Inflammatory macrophage (primary cell): ENCODE measurements at regions not wholly inside any gene's neighbourhood (a gene's known extent, or its start where the extent isn't known, plus 50 kb on each side); places are given as distances from the start of the nearest gene placed in this dataset.

Experiments used
- DNase-seq, 2 donors: peaks; one replicate each; pipeline ENCODE4 v3.0.0-alpha.2; 2020 to 2022

DNA sequence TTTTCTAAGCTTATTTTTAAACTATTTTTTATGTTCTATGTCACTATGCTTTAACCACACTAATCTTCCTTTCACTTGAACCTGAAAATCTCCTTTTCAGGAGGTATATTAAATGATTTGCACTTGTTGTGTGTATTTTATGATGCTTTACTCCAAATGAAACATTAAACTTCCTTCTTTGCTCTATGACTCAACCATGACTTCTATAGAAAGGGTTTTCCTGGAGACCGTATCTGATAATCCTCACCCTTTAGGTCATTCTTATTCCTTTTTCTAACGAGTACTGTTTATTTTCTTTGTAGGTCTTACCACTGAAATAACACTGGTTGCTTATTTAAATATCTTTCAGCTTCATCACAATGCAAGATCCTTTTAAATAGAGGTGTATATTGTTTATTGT is 1163.2 kb downstream of the PCDH18 start:
- no peak for DNase-seq

DNA sequence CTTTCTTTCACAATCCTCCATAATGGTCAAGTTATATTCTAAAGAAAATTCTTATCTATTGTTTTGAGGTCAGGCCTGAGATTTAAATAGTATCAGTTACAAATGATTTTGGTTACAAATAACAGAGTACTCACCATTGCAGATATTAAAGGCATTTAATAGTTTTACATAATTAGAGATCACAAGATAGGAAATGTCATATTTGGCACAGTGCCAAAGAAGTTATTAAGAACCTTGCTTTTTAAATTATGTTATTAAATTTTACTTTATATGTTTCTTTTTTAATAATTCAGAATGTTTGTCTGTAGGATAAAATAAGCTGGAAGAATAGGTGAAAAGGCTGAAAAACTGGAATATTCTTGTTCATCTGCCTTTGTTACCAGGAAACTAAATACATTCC is 1174.7 kb downstream of the PCDH18 start:
- no peak for DNase-seq

DNA sequence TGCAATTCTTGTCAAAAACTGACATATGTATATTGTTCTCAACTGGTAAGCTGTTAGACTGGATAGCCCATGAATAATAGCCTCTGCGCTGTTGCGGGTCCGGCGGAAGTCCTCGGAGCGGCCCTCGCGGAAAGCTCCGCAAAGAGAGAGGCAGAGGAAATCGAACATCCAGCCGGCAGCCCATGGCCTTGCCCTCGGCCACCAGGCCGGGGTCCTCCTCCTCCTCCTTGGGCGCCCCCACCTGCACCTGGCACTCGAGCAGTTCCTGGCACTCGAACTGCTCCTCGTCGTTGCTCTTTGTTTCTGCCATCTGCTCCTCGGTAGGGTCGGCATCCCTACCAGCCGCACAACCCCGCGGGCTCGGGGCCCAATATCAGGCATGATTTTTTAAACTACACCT is 1176.3 kb downstream of the PCDH18 start:
- no peak for DNase-seq

DNA sequence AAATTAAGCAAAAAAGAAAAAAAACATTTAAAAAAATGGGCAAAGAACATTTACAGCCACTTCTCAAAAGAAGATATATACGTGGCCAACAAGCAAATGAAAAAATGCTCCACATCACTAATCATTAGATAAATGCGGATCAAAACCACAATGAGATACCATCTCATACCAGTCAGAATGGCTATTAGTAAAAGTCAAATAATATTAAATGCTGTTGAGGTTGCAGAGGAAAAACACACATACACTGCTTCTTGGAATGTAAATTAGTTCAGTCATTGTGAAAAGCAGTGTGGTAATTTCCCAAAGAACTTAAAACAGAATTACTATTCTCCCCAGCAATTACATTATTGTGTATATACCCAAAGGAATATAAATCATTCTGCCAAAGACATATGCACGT is 1189.0 kb downstream of the PCDH18 start:
- DNase-seq, result no peak

DNA sequence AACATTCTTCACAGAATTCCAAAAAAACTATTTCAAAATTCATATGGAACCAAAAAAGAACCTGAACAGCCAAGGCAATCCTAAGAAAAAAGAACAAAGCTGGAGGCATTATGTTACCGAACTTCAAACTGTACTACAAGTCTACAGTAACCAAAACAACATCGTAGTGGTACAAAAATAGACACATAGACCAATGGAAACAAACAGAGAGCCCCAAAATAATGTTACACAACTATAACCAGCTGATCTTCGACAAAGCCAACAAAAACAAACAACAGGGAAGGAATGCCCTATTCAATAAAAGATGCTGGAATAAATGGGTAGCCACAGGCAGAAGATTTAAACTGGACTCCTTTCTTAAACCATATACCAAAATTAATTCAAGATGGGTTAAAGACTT is 1189.6 kb downstream of the PCDH18 start:
- DNase-seq, result no peak

DNA sequence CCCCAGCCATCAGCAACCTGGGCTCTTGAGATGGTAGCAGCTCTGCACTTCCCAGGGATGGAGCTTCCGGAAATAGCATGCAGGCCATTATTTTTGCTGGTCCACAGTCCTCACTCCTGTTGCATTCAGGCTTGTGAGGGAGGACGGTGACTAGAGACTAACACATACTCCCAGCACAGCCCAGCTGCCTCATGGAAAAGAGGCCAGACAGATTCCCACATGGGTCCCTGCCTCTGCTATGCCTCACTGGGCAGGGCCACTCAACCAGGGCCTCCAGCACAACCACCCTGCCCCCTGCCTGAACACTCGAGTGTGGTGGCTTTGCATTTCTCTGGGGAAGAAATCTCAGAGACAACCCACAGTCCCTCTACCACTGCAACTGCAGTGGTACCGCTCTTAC is 1195.1 kb downstream of the PCDH18 start:
- DNase-seq, result no peak

DNA sequence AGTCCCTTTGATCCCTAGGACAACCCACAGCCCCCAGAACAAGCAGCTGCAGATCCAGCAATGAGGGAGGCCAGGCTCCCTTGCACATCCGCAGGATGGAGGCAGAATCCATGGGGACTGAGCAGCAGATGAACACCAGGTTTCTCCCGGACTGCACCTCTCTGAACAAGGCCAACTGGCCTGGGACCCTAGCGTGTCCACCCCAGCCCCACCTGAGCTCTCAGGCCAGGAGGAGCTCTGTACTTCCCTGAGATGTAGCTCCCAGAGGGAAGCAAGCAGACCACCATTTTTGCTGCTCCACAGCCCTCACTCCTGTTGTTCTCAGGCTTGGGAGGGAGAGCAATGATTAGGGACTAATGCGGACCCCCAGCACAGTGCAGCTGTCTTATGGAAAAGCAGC is 1195.8 kb downstream of the PCDH18 start:
- no peak for DNase-seq

DNA sequence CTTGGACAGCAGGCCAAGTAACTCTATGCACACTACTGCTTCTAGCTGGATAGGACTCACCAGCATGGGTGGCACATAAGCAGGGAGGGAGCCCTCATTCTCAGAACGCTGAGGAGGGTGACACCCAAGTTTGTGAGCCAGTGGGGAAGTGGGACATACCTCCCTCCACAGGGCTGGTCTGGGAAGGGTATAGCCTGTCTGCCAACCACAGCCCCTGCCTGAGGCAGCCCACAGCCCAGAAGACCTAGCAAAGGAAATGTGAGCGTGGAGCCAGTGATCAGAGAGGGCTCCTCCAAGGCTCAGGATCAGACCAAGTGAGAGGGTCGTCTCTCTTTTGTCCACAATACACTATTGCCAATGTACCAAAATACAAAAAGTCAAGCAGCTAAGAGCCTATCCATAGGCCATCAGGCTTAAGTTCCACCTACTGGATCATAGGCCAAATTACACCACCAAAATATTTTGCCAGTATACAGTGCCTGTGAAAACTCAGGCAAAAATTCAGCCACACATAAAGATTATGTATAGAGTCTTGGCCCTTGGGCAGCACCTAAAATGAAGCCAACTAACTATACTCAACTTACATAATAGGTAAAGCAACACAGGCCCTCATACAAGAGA is 1203.1 kb downstream of the PCDH18 start:
- no peak for DNase-seq

DNA sequence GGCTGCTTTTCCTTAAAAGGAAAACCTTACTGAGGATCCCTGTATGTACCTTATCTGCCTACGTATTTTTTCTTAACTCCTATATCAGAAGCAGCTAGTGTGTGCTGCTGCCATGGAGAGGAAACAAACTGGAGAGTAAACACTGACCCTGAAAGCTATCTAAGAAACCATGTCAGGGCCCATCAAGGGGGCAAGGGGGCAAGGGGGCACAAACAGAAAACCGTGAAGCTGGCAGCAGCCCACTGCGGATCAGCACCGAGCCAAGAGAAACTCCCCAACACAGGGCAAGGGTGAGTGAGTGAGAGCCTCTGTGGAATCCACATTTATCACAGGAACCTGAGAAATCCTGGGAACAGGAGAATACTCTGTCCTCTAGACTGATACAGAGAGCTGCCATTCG is 1204.2 kb downstream of the PCDH18 start:
- no peak for DNase-seq

DNA sequence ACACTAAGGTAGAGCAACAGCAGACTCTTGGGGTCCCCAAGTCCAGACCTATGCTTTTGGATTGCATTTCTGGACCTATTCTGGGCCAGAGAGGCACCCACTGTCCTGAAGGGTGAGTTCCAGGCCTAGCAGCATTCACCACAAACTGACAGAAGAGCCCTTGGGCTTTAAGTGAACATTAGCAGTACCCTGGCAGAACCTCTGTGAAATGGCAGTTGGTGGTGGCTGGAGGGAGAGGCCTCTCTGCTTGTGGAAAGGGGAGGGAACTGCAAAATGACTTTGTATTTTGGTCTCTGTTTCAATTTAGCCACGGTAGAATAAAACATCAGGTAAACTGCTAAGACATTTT is 1211.9 kb downstream of the PCDH18 start:
- DNase-seq, result no peak

DNA sequence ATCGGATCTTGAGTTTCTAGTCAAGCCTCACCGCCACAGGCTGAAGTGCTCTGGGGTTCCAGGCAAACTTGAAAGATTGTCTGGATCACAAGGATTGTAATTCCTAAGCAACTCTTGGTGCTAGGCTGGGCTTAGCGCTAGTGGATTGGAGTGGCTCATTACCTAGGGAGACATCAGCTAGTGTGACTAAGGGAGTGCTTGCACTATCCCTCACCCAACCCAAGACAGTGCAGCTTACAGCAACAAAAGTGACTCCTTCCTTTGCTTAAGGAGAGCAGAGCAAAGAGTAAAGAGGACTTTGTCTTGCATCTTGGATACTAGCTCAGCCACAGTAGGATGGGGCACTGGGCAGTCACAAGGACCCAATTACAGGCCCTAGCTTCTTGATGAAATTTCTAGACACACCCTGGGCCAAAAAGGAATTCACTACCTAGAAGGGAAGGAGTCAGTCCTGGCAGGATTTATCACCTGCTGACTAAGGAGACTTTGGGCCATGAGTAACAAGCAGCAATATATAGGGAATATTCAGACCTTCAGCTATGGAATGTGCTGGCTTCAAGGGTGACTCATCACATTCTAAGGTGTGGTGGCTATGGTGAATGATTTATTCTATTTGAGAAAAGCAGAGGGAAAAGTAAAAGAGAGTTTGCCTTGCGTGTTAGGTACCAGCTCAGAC is 1212.4 kb downstream of the PCDH18 start:
- DNase-seq, result no peak

DNA sequence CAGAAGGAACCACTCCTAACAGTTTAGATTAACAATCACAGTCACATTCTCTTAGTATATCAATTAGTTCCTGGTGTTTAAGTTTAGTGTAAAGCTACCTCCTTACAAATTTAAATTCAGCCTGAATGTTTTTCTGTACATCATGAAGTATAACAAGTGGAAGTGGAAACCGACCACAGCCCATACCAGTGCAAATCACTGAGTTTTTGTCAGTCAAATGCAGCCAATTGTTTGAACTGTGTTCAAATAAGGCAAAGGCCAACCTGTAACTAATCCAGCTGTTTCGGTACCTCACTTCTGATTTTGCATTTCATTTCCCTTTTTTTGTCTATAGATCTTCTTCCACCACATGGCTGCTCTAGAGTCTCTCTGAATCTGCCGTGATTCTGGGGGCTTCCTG is 1215.3 kb downstream of the PCDH18 start:
- DNase-seq, result no peak

DNA sequence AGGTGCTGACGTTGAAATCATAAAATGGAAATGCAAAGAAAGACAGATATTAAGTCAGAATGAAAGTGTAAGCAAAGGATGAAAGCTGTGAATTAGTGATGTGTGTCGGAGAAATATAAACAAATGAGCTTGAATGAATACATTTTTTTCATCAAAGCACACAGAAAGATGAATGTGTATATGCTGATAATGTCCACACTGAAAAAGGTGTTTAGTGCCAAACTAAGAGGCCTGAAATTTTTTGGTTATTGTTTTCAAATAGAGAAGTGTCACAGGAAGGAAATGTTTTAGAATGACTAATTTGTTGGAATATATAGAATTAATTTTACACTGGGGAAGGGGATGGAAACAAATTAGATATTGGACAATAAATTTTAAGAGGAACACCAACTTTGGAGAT is 1217.6 kb downstream of the PCDH18 start:
- no peak for DNase-seq

DNA sequence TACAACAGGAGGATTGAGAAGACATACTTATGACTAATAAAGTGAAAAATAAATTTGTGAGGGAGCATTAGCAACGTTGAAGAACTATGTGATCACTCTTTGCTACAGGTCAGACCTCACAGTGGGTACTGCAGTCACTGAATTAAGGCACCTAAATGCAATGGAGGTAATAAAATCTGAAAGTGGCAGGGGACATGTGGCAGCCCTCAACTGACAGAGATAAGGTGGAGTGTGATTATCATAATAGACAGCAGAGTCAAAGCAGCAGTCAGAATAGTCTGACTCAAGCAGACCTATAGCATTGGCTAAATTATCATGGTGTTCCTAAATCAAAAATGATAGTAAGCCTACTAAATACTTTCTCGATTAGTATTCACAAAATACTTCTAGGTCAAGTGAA is 1220.5 kb downstream of the PCDH18 start:
- no peak for DNase-seq

DNA sequence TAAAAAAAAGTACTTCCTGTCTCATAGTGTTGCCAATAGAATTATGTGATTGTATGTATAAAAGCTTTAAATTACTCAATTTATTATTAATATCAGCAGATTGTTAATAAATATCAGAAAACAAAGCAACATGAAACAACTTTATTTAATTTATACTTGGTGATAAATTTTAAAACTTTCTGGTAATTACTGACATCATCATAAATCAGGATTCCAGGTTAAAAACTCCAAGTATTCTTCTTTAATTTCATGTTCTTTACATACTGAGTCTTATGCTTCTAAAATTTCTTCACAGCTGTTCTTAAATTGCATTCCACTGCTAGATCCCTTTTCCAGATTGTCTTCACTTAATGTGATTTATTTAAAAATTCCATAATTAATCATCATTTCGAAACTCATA is 1224.5 kb downstream of the PCDH18 start:
- DNase-seq, result no peak

DNA sequence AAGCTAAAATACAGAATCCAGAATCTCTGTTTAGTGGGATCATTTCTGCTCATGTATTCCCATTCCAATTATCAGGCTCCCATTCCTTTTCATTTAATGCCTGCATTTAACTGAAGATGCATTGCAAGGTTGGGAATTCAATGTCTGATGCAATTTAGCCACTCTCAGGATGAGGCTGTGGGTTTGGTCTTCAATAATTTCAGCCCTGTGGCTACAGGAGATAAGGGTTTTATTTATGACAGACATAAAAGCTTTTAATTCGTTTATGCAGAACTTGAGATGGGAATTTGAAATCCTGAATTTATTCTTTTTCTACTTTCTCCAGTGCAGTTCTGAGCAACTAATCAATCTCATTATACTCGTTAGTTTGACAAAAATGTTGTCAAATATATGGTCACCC is 1225.9 kb downstream of the PCDH18 start:
- DNase-seq, result no peak

DNA sequence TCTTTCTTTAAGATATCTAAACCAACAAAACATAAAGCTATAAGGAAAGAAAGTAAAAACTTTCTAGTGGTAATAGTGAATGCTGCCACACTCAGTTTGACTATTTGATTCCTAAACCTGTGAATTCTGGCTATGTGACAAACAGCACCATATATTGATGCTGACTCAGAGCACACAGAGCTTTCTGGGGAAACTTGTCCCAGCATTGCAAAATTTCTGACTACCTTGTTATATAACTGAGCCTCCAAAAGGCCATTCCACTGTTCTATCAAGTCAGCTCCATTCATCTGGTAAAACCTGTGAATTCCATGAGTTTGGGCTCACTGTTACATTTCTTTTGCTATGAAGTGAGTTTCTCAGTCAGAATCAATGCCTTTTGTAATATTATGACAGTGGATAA is 1229.7 kb downstream of the PCDH18 start:
- DNase-seq, result no peak

DNA sequence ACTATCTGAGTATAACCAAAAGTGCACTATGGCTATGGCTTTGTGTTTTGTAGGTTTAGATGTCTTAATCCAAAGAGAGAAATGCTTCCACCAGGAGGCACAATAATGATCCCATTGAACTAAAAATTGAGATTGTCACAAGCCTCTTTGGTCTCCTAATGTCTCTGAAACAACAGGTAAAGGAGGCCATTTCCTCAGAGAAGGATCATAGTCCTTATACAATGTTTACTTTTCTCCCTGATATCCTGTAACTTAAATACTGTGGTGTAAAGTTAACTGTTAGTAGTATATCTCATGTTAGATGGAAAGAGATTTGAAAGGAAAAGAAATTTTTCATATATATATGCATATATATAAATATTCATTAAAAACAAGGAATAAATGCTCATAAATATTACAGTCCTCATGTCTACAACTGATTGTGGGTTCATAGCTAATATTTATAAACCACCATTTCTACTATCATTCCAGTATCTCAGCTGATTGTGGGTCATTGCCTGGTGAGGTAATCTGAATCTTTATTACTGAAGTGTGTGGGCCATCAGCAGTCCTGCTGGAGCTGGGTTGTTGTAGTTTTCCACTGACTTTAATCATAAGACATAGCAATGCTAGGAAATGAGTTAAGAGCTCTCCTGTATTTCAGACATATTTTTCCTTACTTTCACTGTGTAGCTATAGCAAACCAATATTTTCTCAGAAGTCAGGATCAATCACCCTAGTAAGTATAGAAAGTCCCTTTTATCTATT is 1230.4 kb downstream of the PCDH18 start:
- no peak for DNase-seq

DNA sequence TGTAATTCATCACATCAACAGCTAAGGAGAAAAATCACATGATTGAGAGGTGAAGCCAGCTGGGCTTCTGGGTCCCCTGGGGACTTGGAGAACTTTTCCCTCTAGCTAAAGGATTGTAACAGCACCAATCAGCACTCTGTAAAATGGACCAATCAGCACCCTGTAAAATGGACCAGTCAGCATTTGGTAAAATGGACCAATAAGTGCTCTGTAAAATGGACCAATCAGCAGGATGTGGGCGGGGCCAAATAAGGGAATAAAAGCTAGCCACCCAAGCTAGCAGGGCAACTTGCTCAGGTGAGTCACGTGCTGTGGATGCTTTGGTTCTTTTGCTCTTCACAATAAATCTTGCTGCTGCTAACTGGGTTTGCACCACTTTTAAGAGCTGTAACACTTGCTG is 1248.3 kb downstream of the PCDH18 start:
- DNase-seq, result no peak

DNA sequence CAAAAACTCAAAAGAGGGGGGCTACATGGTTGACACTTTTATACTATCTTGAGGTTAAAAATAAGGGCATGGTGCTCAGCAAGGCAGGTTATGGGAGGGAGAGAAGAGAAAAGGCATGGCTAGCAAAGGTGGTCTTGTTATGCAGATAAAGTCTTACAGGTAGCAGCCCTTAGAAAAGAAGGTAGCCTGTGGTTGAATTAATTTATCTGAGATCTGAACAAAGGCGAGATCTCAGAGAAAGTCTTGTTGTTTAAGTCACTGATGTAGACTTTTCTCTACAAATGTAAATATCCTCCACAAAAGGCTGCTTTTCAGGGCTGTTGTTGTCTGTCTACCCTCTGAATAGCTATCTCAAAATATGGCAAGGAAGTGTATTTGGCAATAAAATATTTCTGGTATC is 1250.4 kb downstream of the PCDH18 start:
- DNase-seq, result no peak

DNA sequence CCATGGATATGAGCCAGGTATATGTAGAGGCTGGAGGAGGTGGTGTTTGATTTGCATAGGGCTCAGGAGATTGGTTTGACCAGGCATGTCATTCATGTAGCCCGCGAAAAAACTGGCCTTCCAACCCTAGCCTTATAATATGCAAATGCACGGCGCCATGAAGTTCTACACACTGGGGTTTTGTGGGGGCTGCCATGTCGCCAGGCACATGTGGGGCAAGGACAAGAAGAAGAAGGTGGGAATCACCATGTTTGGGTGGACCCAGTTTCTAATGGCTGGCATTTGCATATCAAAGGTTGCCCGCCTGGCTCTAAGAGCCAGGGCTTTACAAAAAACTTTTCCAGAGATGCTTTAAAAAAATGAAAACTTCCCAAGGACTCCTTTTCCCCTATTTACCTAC is 1251.0 kb downstream of the PCDH18 start:
- no peak for DNase-seq

DNA sequence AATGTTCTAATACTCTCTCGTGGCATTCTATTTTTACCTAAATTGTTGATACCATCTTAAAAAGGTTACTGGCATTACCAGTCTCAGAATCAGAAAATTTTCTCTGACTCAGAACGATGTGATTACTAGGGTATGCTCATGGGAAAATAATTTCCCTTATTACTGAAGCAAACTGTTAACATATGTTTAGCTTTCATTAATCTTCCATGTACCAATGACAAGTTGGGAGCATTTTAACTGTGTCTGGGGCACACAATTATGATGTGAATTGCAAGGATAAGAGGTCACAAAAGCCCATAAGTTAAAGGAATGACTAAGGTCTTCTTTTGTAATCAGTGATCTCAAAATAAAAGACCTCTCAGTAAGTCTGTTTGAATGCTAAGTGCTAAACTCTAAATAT is 1254.6 kb downstream of the PCDH18 start:
- DNase-seq, result no peak

DNA sequence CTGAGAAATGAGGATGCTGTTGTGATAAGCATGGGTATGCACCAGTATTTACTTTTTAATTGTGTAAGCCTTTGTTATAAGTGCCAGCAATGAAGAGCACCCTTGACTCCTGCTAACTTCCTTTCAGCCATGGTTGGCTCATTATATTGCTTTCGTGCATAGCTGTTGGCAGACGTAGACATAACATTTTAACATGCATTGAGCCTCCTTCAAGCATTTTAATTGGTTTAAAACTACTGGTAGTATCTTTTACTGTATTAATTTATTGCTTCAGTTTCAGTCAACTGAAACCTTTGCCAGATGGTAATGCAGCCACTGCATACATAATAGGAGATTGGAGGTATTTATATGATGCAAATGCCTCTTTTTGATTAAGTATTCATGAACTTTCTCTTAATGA is 1285.4 kb downstream of the PCDH18 start:
- no peak for DNase-seq

DNA sequence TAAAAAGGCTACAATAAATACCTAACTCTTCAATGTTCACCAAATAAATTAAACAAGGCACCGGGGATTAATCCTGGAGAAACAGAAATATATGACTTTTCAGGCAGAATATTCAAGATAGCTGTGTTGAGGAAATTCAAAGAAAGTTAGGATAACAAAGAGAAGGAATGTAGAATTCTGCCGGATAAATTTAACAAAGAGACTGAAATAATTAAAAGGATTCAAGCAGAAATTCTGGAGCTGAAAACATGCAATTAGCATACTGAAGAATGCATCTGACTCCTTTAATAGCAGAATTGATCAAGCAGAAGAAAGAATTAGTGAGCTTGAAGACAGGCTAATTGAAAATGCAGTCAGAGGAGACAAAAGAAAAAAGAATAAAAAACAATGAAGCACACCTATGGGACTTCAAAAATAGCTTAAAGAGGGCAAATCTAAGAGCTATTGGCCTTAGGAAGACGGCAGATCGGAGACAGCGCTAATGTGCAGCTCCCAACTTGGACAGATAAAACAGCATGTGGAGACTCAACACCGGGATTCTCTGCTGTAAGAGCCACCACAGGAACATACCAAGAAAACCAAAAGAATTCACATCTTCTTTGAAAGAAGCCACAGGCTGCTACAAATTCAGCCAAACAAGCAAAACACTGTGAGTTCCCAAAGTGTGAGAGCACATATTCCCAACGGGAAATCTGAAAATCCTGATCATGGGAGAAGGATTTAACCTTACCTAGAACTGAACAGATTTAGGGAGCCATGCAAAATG is 1290.9 kb downstream of the PCDH18 start:
- DNase-seq, result no peak
